Endothelial cell of umbilical vein (primary cell): ENCODE measurements at regions not wholly inside any gene's neighbourhood (a gene's known extent, or its start where the extent isn't known, plus 50 kb on each side); places are given as distances from the start of the nearest gene placed in this dataset.

Source experiments
- BruUV-seq: library from RNA; stranded (reverse); fragments of 400-500 nt; replicated peaks from 2 replicates; lab custom pipeline; 2021; lab: Mats Ljungman, UMichigan
- CTCF ChIA-PET: fragments of 300-600, 350-600 bp; sonication (Branson Sonifier 250); formaldehyde crosslinking; loops from one replicate; lab custom pipeline; 2021; ENCODE audit warnings: antibody characterized with exemption, inconsistent platforms; lab: Charles Lee
- POLR2A ChIA-PET: fragments of 300-600, 350-600 bp; sonication (Branson Sonifier 250); formaldehyde crosslinking; loops from one replicate; lab custom pipeline; 2021; ENCODE audit warnings: antibody characterized with exemption, inconsistent platforms; lab: Charles Lee
- DNase-seq: peaks from one replicate; pipeline ENCODE4 v3.0.0-alpha.2; 2011; ENCODE audit warnings: low read depth, low spot score
- FAIRE-seq: peaks from 2 replicates; lab custom pipeline; 2011; peaks lifted over from hg19 to GRCh38; lab: Jason Lieb, UNC
- H2AFZ ChIP-seq: 2 replicates; pipeline ENCODE4 v1.6.0; 2012; ENCODE audit warnings: low read depth, low read length, control low read depth, inconsistent platforms
- H3K27ac ChIP-seq: 2 replicates; pipeline ENCODE4 v1.5.1; 2011; ENCODE audit warnings: low read depth, mild to moderate bottlenecking, control low read depth, low read length, moderate library complexity; ENCODE audit not compliant: insufficient read depth
- H3K27me3 ChIP-seq, 2 experiments: 2 replicates each; pipeline versions ENCODE4 v1.6.0 to v1.6.1; 2011; ENCODE audit warnings: low read length in 2 of 2, mixed read lengths in 1 of 2; ENCODE audit not compliant: control insufficient read depth in 2 of 2, insufficient read depth in 2 of 2
- H3K36me3 ChIP-seq, 2 experiments: 2 replicates in 1 of 2; 3 replicates in 1 of 2; pipeline ENCODE4 v1.5.1; 2011; ENCODE audit warnings: low read length in 2 of 2, mild to moderate bottlenecking in 1 of 2, moderate library complexity in 1 of 2; ENCODE audit not compliant: control insufficient read depth in 2 of 2, insufficient read depth in 2 of 2; ENCODE audit errors: extremely low read depth in 1 of 2
- H3K4me1 ChIP-seq: 3 replicates; pipeline ENCODE4 v1.5.1; 2011; ENCODE audit warnings: mild to moderate bottlenecking, low read length; ENCODE audit not compliant: control insufficient read depth, insufficient read depth; ENCODE audit errors: extremely low read depth
- H3K4me2 ChIP-seq: 2 replicates; pipeline ENCODE4 v1.6.1; 2011; ENCODE audit warnings: low read length, control low read depth, mixed read lengths; ENCODE audit not compliant: insufficient read depth
- H3K4me3 ChIP-seq, 3 experiments: fragments of 200-600 bp in 1 of 3; sonication (generic), shearing (Covaris generic) in 1 of 3; replicated peaks in 1 of 3; 2 replicates each; pipeline ENCODE4 v1.5.1; 2011 to 2016; ENCODE audit warnings: control low read depth in 3 of 3, low read length in 3 of 3, mild to moderate bottlenecking in 2 of 3, inconsistent platforms in 1 of 3, low read depth in 1 of 3, moderate library complexity in 1 of 3; ENCODE audit not compliant: insufficient read depth in 1 of 3
- H3K79me2 ChIP-seq: 2 replicates; pipeline ENCODE4 v1.6.0; 2012; ENCODE audit warnings: low read length, inconsistent platforms; ENCODE audit not compliant: control insufficient read depth, insufficient read depth
- H3K9ac ChIP-seq: replicated peaks from 2 replicates; pipeline ENCODE3; 2011; ENCODE audit warnings: low read length, control low read depth; ENCODE audit not compliant: insufficient read depth; ENCODE audit errors: extremely low read depth
- H3K9me1 ChIP-seq: replicated peaks from 3 replicates; pipeline ENCODE4 v1.6.0; 2011; ENCODE audit warnings: mild to moderate bottlenecking, low read length; ENCODE audit not compliant: control insufficient read depth, insufficient read depth; ENCODE audit errors: extremely low read depth
- H3K9me3 ChIP-seq: replicated peaks from 2 replicates; pipeline ENCODE4 v1.5.1; 2012; ENCODE audit warnings: low read length, inconsistent platforms; ENCODE audit not compliant: control insufficient read depth, insufficient read depth
- H4K20me1 ChIP-seq: replicated peaks from 2 replicates; pipeline ENCODE3; 2011; ENCODE audit warnings: mild to moderate bottlenecking, low read length; ENCODE audit not compliant: control insufficient read depth, insufficient read depth; ENCODE audit errors: extremely low read depth
- EZH2 ChIP-seq: IDR thresholded peaks from 2 replicates; pipeline ENCODE4 v1.6.1; 2012; ENCODE audit warnings: borderline replicate concordance, low read depth, mild to moderate bottlenecking, moderate library complexity, low read length, inconsistent platforms; ENCODE audit not compliant: severe bottlenecking
- FOS ChIP-seq: IDR thresholded peaks from 2 replicates; pipeline ENCODE4 v1.6.1; 2011; ENCODE audit warnings: mild to moderate bottlenecking, low read length, moderate library complexity, borderline replicate concordance; ENCODE audit not compliant: insufficient read depth
- GATA2 ChIP-seq: IDR thresholded peaks from 2 replicates; pipeline ENCODE4 v1.7.0; 2011; ENCODE audit warnings: low read depth, mild to moderate bottlenecking, moderate library complexity, mixed read lengths, low read length; ENCODE audit not compliant: insufficient read length, insufficient read depth
- JUN ChIP-seq: IDR thresholded peaks from 2 replicates; pipeline ENCODE4 v1.6.1; 2011; ENCODE audit warnings: borderline replicate concordance, low read depth; ENCODE audit not compliant: insufficient read length, insufficient read depth
- MYC ChIP-seq: IDR thresholded peaks from one replicate; pipeline ENCODE4 v1.6.1; 2011; ENCODE audit warnings: mild to moderate bottlenecking, low read depth, low read length
- POLR2A ChIP-seq: IDR thresholded peaks from 2 replicates; pipeline ENCODE4 v1.6.1; 2012; ENCODE audit warnings: low read depth, mild to moderate bottlenecking, control low read depth, low read length
- POLR2AphosphoS5 ChIP-seq: IDR thresholded peaks from 2 replicates; pipeline ENCODE4 v1.6.1; 2012; ENCODE audit warnings: low read depth, mild to moderate bottlenecking, control low read depth, low read length, moderate library complexity; ENCODE audit not compliant: insufficient read depth
- dilution Hi-C: fragments of 300-500 bp; cut with MboI; formaldehyde crosslinking; loops from one replicate; pipeline ENCODE4 v1.15.0; 2019; ENCODE audit warnings: low sequenced_read_pairs; ENCODE audit not compliant: extremely low pct_ligation_motif_present
- intact Hi-C: fragments of 100-400 bp; cut with micrococcal nuclease; formaldehyde crosslinking; loops from one replicate; pipeline ENCODE4 v1.10.0; 2022
- TF ChIP-seq, protein P1 (sequence below), 2 donors: IDR thresholded peaks; 1 replicate in 1 of 2; 2 replicates in 1 of 2; pipeline ENCODE4 v1.5.1; 2011; ENCODE audit warnings: low read length in 2 of 2, mild to moderate bottlenecking in 2 of 2, moderate library complexity in 2 of 2, control low read depth in 1 of 2, inconsistent platforms in 1 of 2, low read depth in 1 of 2; ENCODE audit not compliant: insufficient read depth in 1 of 2; ENCODE audit errors: extremely low read depth in 1 of 2

DNA sequence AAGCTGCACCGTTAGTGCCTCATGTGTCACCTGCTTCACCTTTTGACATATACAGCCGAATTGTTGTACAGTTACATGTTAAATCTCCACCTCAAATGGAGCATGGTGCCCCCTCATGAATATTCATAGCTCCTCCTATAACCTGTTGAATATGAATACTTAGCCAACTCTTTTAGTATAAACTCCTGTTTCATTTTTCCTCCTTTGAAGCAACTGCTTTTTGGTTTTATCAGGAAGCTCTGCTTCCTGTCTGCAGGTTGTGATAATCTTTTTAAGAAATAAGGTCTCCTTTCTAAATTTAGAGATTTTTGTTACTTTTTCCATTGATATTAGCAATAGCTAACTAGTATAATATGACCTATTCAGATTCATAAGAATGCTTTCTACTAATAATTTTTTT lies 1429.2 kb upstream of the AGA start:
- H2AFZ ChIP-seq, result no peak overlapping the region
- no peaks in the 10 kb centered on the region for H3K79me2 ChIP-seq
- H3K9me1 ChIP-seq, result no peaks in the 10 kb centered on the region
- no peak overlapping the region for H3K9ac ChIP-seq
- dilution Hi-C loops (no loop called here), intact Hi-C loops (no loop called here)
- no TSS peak for BruUV-seq
- ChIA-PET POLR2A (no interaction called here), CTCF (no interaction called here)
- no peaks in the 10 kb centered on the region for H3K4me1 ChIP-seq
- DNase-seq, result no peak
- no peaks in the 10 kb centered on the region for H4K20me1 ChIP-seq
- H3K4me2 ChIP-seq, result no peak overlapping the region
- H3K27me3 ChIP-seq, result no peaks in the 10 kb centered on the region
- H3K9me3 ChIP-seq, result no peaks in the 10 kb centered on the region
- H3K27ac ChIP-seq, result no peak overlapping the region
- FAIRE-seq, result no peak
- H3K4me3 ChIP-seq, result no peak overlapping the region
- H3K36me3 ChIP-seq, result no peaks in the 10 kb centered on the region
- TF ChIP-seq POLR2A (no peak), GATA2 (no peak), JUN (no peak), EZH2 (no peak), FOS (no peak), POLR2AphosphoS5 (no peak), MYC (no peak)
- TF ChIP-seq, protein P1, sequence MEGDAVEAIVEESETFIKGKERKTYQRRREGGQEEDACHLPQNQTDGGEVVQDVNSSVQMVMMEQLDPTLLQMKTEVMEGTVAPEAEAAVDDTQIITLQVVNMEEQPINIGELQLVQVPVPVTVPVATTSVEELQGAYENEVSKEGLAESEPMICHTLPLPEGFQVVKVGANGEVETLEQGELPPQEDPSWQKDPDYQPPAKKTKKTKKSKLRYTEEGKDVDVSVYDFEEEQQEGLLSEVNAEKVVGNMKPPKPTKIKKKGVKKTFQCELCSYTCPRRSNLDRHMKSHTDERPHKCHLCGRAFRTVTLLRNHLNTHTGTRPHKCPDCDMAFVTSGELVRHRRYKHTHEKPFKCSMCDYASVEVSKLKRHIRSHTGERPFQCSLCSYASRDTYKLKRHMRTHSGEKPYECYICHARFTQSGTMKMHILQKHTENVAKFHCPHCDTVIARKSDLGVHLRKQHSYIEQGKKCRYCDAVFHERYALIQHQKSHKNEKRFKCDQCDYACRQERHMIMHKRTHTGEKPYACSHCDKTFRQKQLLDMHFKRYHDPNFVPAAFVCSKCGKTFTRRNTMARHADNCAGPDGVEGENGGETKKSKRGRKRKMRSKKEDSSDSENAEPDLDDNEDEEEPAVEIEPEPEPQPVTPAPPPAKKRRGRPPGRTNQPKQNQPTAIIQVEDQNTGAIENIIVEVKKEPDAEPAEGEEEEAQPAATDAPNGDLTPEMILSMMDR (IDR thresholded peaks at IDR 0.05; ENCODE audit: extremely low read depth in 1 of 2, insufficient read depth in 1 of 2, low read depth in 1 of 2, low read length in 2 of 2), result no peak
